HEK293T (cell line): ENCODE measurements at regions not wholly inside any gene's neighbourhood (a gene's known extent, or its start where the extent isn't known, plus 50 kb on each side); places are given as distances from the start of the nearest gene placed in this dataset.

ENCODE experiments used
- CTCF ChIA-PET: fragments of 350-600 bp; formaldehyde crosslinking; extraction: SDS; loops from one replicate; lab custom pipeline; 2021; ENCODE audit warnings: antibody characterized with exemption, inconsistent platforms; lab: Yijun Ruan, JAX
- POLR2A ChIA-PET: fragments of 350-600 bp; formaldehyde crosslinking; extraction: SDS; loops from one replicate; lab custom pipeline; 2020; ENCODE audit warnings: antibody characterized with exemption, inconsistent platforms; lab: Yijun Ruan, JAX
- DNase-seq: peaks from one replicate; pipeline ENCODE4 v3.0.0; 2012; ENCODE audit warnings: mixed read lengths; ENCODE audit errors: extremely low spot score
- ARNT ChIP-seq: fragments of 450-650 bp; IDR thresholded peaks from 2 replicates; pipeline ENCODE4 v1.6.1; 2017; ENCODE audit warnings: mild to moderate bottlenecking
- BHLHE40 ChIP-seq: fragments of 450-650 bp; IDR thresholded peaks from 2 replicates; pipeline ENCODE4 v1.6.1; 2016; ENCODE audit warnings: mild to moderate bottlenecking, moderate library complexity, borderline replicate concordance
- CTBP1 ChIP-seq: fragments of 450-650 bp; IDR thresholded peaks from 2 replicates; pipeline ENCODE4 v1.6.1; 2016; ENCODE audit warnings: borderline replicate concordance
- ELF4 ChIP-seq: fragments of 450-650 bp; IDR thresholded peaks from 2 replicates; pipeline ENCODE4 v1.6.1; 2017; ENCODE audit warnings: antibody characterized with exemption
- FOXA1 ChIP-seq: fragments of 450-650 bp; IDR thresholded peaks from 2 replicates; pipeline ENCODE4 v1.6.1; 2016; ENCODE audit warnings: mild to moderate bottlenecking
- FOXK2 ChIP-seq: fragments of 450-650 bp; IDR thresholded peaks from 2 replicates; pipeline ENCODE4 v1.6.1; 2016; ENCODE audit warnings: mild to moderate bottlenecking
- FOXM1 ChIP-seq: fragments of 450-650 bp; IDR thresholded peaks from 2 replicates; pipeline ENCODE4 v1.6.1; 2017; ENCODE audit warnings: mild to moderate bottlenecking, borderline replicate concordance
- HDGF ChIP-seq: fragments of 450-650 bp; IDR thresholded peaks from 2 replicates; pipeline ENCODE4 v1.6.1; 2017; ENCODE audit warnings: antibody characterized with exemption, borderline replicate concordance
- L3MBTL2 ChIP-seq: fragments of 450-650 bp; conservative IDR thresholded peaks from 2 replicates; pipeline ENCODE4 v1.6.1; 2016; ENCODE audit warnings: mild to moderate bottlenecking
- LEF1 ChIP-seq: fragments of 450-650 bp; IDR thresholded peaks from 2 replicates; pipeline ENCODE4 v1.6.1; 2017; ENCODE audit warnings: mild to moderate bottlenecking, borderline replicate concordance
- NFRKB ChIP-seq: fragments of 450-650 bp; IDR thresholded peaks from 2 replicates; pipeline ENCODE4 v1.6.1; 2016; ENCODE audit warnings: mild to moderate bottlenecking, moderate library complexity
- PKNOX1 ChIP-seq: fragments of 450-650 bp; IDR thresholded peaks from 2 replicates; pipeline ENCODE4 v1.6.1; 2016
- SP1 ChIP-seq: fragments of 450-650 bp; IDR thresholded peaks from 2 replicates; pipeline ENCODE4 v1.6.1; 2017
- SUZ12 ChIP-seq: fragments of 450-650 bp; IDR thresholded peaks from 2 replicates; pipeline ENCODE4 v1.6.1; 2016; ENCODE audit warnings: mild to moderate bottlenecking
- TARDBP ChIP-seq: fragments of 450-650 bp; IDR thresholded peaks from 2 replicates; pipeline ENCODE4 v1.6.1; 2016
- ZNF384 ChIP-seq: fragments of 450-650 bp; IDR thresholded peaks from 2 replicates; pipeline ENCODE4 v1.6.1; 2016

GRCh38 chr14:76577837-76578236, 183.4 kb upstream of the VASH1 start:
- POLR2A ChIA-PET, result no interaction called here
- TF ChIP-seq BHLHE40, result no peak
- no peak for TF ChIP-seq FOXA1
- TF ChIP-seq NFRKB, result no peak
- TF ChIP-seq PKNOX1, result no peak
- TF ChIP-seq SUZ12, result no peak
- no peak for TF ChIP-seq ARNT
- no peak for TF ChIP-seq LEF1
- TF ChIP-seq TARDBP, result no peak
- no peak for TF ChIP-seq SP1
- no peak for TF ChIP-seq ELF4
- no peak for TF ChIP-seq HDGF
- no peak for TF ChIP-seq L3MBTL2
- no peak for TF ChIP-seq FOXK2
- no peak for TF ChIP-seq FOXM1
- TF ChIP-seq CTBP1, result no peak
- no peak for TF ChIP-seq ZNF384
- DNase-seq, result no peak
- CTCF ChIA-PET, result no interaction called here

GRCh38 chr14:76580399-76580798, 180.9 kb upstream of the VASH1 start:
- DNase-seq, result no peak
- POLR2A ChIA-PET, result no interaction called here
- no peak for TF ChIP-seq ZNF384
- CTCF ChIA-PET, result no interaction called here

GRCh38 chr14:76580967-76581366, 180.3 kb upstream of the VASH1 start:
- POLR2A ChIA-PET, result no interaction called here
- TF ChIP-seq CTBP1 (no peak), NFRKB (no peak), L3MBTL2 (no peak), ARNT (no peak), FOXK2 (no peak), ELF4 (no peak), BHLHE40 (no peak), TARDBP (no peak), ZNF384 (no peak), FOXA1 (no peak), PKNOX1 (no peak)
- DNase-seq, result no peak
- CTCF ChIA-PET, result no interaction called here

GRCh38 chr14:76581592-76581991, 179.7 kb upstream of the VASH1 start:
- DNase-seq, result no peak
- POLR2A ChIA-PET, result no interaction called here
- CTCF ChIA-PET, result interaction anchor here (0.6 kb wide), 1 partner anchor 221 kb away, joined by 4 read pairs; no protein-coding TSS in a partner anchor
- TF ChIP-seq L3MBTL2 (no peak), FOXM1 (no peak), NFRKB (no peak), ARNT (no peak), SP1 (no peak), BHLHE40 (no peak), HDGF (no peak), FOXA1 (no peak), LEF1 (no peak), FOXK2 (no peak), ELF4 (no peak), SUZ12 (no peak)

GRCh38 chr14:76582447-76582846, 178.8 kb upstream of the VASH1 start:
- POLR2A ChIA-PET, result no interaction called here
- TF ChIP-seq NFRKB (no peak), PKNOX1 (no peak), FOXA1 (no peak), SUZ12 (no peak)
- CTCF ChIA-PET, result no interaction called here

GRCh38 chr14:76583174-76583573, 178.1 kb upstream of the VASH1 start:
- TF ChIP-seq SP1 (no peak), ZNF384 (no peak), L3MBTL2 (no peak), FOXA1 (no peak), HDGF (no peak)

More at GRCh38 chr14:76582447-76582846, 178.8 kb upstream of the VASH1 start:
- no peak for DNase-seq

GRCh38 chr14:76583805-76584204, 177.5 kb upstream of the VASH1 start:
- CTCF ChIA-PET, result interaction anchor here (1.2 kb wide), 1 partner anchor 13 kb away, joined by 3 read pairs; no protein-coding TSS in a partner anchor
- POLR2A ChIA-PET, result no interaction called here
- no peak for TF ChIP-seq SUZ12
- no peak for TF ChIP-seq HDGF
- TF ChIP-seq SP1, result no peak
- no peak for TF ChIP-seq LEF1
- no peak for TF ChIP-seq FOXA1
- no peak for TF ChIP-seq CTBP1
- no peak for TF ChIP-seq TARDBP
- TF ChIP-seq L3MBTL2, result no peak
- TF ChIP-seq BHLHE40, result no peak
- TF ChIP-seq PKNOX1, result no peak
- TF ChIP-seq FOXK2, result no peak
- no peak for TF ChIP-seq ARNT
- TF ChIP-seq ZNF384, result no peak
- no peak for TF ChIP-seq ELF4
- no peak for TF ChIP-seq NFRKB
- no peak for DNase-seq

More at GRCh38 chr14:76583174-76583573, 178.1 kb upstream of the VASH1 start:
- no peak for DNase-seq
- ChIA-PET POLR2A (no interaction called here), CTCF (interaction anchor here (1.2 kb wide), 1 partner anchor 14 kb away, joined by 3 read pairs; no protein-coding TSS in a partner anchor)
